ENCODE measurements at regions not wholly inside any gene's neighbourhood (a gene's known extent, or its start where the extent isn't known, plus 50 kb on each side); places are given as distances from the start of the nearest gene placed in this dataset.

- ChIA-PET POLR2A (no interaction called here), CTCF (no interaction called here)
- no peak for DNase-seq (ENCODE audit: unreplicated experiment)
- BruUV-seq (replicated peaks): no TSS peak
- peaks cover 18% of the 10 kb centered on the region for H3K9me3 Mint-ChIP-seq (ENCODE audit: unreplicated experiment)
- TF ChIP-seq CTCF (IDR thresholded peaks at IDR 0.05; ENCODE audit: unreplicated experiment): no peak
- intact Hi-C loops (cut with micrococcal nuclease): no loop called here
- H3K4me1 Mint-ChIP-seq (ENCODE audit: insufficient read depth, unreplicated experiment): peaks cover 6% of the 10 kb centered on the region
- H3K27me3 Mint-ChIP-seq (ENCODE audit: insufficient read depth, unreplicated experiment): no peaks in the 10 kb centered on the region
- H3K36me3 Mint-ChIP-seq (ENCODE audit: insufficient read depth, unreplicated experiment): no peaks in the 10 kb centered on the region
- no peak overlapping the region for H3K27ac Mint-ChIP-seq (ENCODE audit: low read depth, unreplicated experiment)
- H3K4me3 Mint-ChIP-seq (ENCODE audit: unreplicated experiment): no peak overlapping the region
These were observed 178.5 kb upstream of the SNX19 start for GRCh38 chr11:131094827-131095226.

GRCh38 chr11:131095511-131096185 lies 179.4 kb upstream of the SNX19 start:
- TF ChIP-seq CTCF (IDR thresholded peaks at IDR 0.05; ENCODE audit: unreplicated experiment): no peak
- Mint-ChIP-seq H3K9me3 (ENCODE audit: unreplicated experiment) (peaks cover 18% of the 10 kb centered on the region), H3K4me1 (ENCODE audit: insufficient read depth, unreplicated experiment) (peaks cover 6% of the 10 kb centered on the region), H3K36me3 (ENCODE audit: insufficient read depth, unreplicated experiment) (no peaks in the 10 kb centered on the region), H3K27ac (ENCODE audit: low read depth, unreplicated experiment) (no peak overlapping the region), H3K4me3 (ENCODE audit: unreplicated experiment) (no peak overlapping the region), H3K27me3 (ENCODE audit: insufficient read depth, unreplicated experiment) (no peaks in the 10 kb centered on the region)
- intact Hi-C loops (cut with micrococcal nuclease): no loop called here
- DNase-seq (ENCODE audit: unreplicated experiment): no peak
- BruUV-seq (replicated peaks): no TSS peak
- ChIA-PET POLR2A (no interaction called here), CTCF (interaction anchor here (1.0 kb wide), 1 partner anchor 116 kb away, joined by 3 read pairs; no protein-coding TSS in a partner anchor)

DNA sequence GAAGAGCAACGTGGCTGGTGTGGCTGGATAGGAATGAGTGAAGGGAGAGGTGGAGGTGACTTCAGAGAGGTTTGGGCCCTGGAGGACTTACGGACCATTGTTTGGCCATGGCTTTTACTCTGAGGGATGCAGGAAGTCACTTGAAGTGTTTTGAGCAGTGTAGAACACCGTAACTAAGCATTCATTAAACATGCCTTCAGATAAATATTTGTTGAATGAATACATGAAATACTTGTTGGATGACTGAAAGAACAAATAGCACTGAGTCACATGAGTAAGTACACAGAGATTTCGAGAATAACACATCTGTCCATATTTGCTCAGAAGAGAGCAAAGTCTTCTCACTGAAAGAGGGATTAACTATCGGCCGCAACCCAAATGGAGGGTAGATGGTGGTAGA lies 182.7 kb upstream of the SNX19 start:
- no peak for DNase-seq (ENCODE audit: unreplicated experiment)
- H3K4me3 Mint-ChIP-seq (ENCODE audit: unreplicated experiment): no peak overlapping the region
- TF ChIP-seq CTCF (IDR thresholded peaks at IDR 0.05; ENCODE audit: unreplicated experiment): no peak
- H3K27me3 Mint-ChIP-seq (ENCODE audit: insufficient read depth, unreplicated experiment): no peaks in the 10 kb centered on the region
- H3K36me3 Mint-ChIP-seq (ENCODE audit: insufficient read depth, unreplicated experiment): no peaks in the 10 kb centered on the region
- BruUV-seq (replicated peaks): no TSS peak
- no peak overlapping the region for H3K27ac Mint-ChIP-seq (ENCODE audit: low read depth, unreplicated experiment)
- peaks cover 14% of the 10 kb centered on the region for H3K9me3 Mint-ChIP-seq (ENCODE audit: unreplicated experiment)
- H3K4me1 Mint-ChIP-seq (ENCODE audit: insufficient read depth, unreplicated experiment): peaks cover 6% of the 10 kb centered on the region
- POLR2A ChIA-PET: no interaction called here
- CTCF ChIA-PET: no interaction called here
- intact Hi-C loops (cut with micrococcal nuclease): no loop called here

- peaks cover 6% of the 10 kb centered on the region for H3K4me1 Mint-ChIP-seq (ENCODE audit: insufficient read depth, unreplicated experiment)
- no peaks in the 10 kb centered on the region for H3K36me3 Mint-ChIP-seq (ENCODE audit: insufficient read depth, unreplicated experiment)
- no peak for TF ChIP-seq CTCF (IDR thresholded peaks at IDR 0.05; ENCODE audit: unreplicated experiment)
- ChIA-PET CTCF (no interaction called here), POLR2A (no interaction called here)
- no peak overlapping the region for H3K27ac Mint-ChIP-seq (ENCODE audit: low read depth, unreplicated experiment)
- no peaks in the 10 kb centered on the region for H3K27me3 Mint-ChIP-seq (ENCODE audit: insufficient read depth, unreplicated experiment)
- BruUV-seq (replicated peaks): no TSS peak
- peaks cover 8% of the 10 kb centered on the region for H3K9me3 Mint-ChIP-seq (ENCODE audit: unreplicated experiment)
- no peak for DNase-seq (ENCODE audit: unreplicated experiment)
- intact Hi-C loops (cut with micrococcal nuclease): no loop called here
- no peak overlapping the region for H3K4me3 Mint-ChIP-seq (ENCODE audit: unreplicated experiment)
These were observed 183.5 kb upstream of the SNX19 start for GRCh38 chr11:131099746-131100145.

All from MCF 10A (cell line).